HFF-Myc (cell line): ENCODE measurements at regions not wholly inside any gene's neighbourhood (a gene's known extent, or its start where the extent isn't known, plus 50 kb on each side); places are given as distances from the start of the nearest gene placed in this dataset.

ENCODE experiments used
- DNase-seq: peaks from one replicate; pipeline ENCODE4 v3.0.0-alpha.2; 2011; ENCODE audit warnings: low read depth; ENCODE audit errors: extremely low read depth
- H3K4me3 ChIP-seq: replicated peaks from 2 replicates; pipeline ENCODE4 v1.5.1; 2011; ENCODE audit warnings: low read depth, mild to moderate bottlenecking, control low read depth, low read length
- CTCF ChIP-seq: IDR thresholded peaks from 2 replicates; pipeline ENCODE4 v1.5.1; 2012; ENCODE audit warnings: mild to moderate bottlenecking, low read depth, low read length, control low read depth; ENCODE audit errors: missing control alignments

GRCh38 chr3:459311-459670 is 262.7 kb downstream of the CHL1 start:
- H3K4me3 ChIP-seq = no peak overlapping the region
- no peak for DNase-seq
- no peak for TF ChIP-seq CTCF

GRCh38 chr3:461006-461405 is 264.4 kb downstream of the CHL1 start:
- TF ChIP-seq CTCF = no peak
- no peak for DNase-seq
- no peak overlapping the region for H3K4me3 ChIP-seq

- DNase-seq = no peak
- no peak overlapping the region for H3K4me3 ChIP-seq
- TF ChIP-seq CTCF = no peak
These were observed 266.3 kb downstream of the CHL1 start for GRCh38 chr3:462851-463250.

GRCh38 chr3:463252-464192 is 267.0 kb downstream of the CHL1 start:
- TF ChIP-seq CTCF = no peak
- no peak overlapping the region for H3K4me3 ChIP-seq
- DNase-seq = no peak

- DNase-seq = no peak
- TF ChIP-seq CTCF = no peak
- H3K4me3 ChIP-seq = no peak overlapping the region
These were observed 267.7 kb downstream of the CHL1 start for GRCh38 chr3:464255-464654.

- no peak for TF ChIP-seq CTCF
- DNase-seq = no peak
- H3K4me3 ChIP-seq = no peak overlapping the region
These were observed 271.6 kb downstream of the CHL1 start for GRCh38 chr3:468172-468571.
